ENCODE measurements at regions not wholly inside any gene's neighbourhood (a gene's known extent, or its start where the extent isn't known, plus 50 kb on each side); places are given as distances from the start of the nearest gene placed in this dataset.
"Not testable (repeated sequence)": the region's sequence is repeated elsewhere in the genome, so short reads cannot be mapped to it uniquely, and the experiment has no call there.

GRCh38 chr22:22968366-22968765 lies 80.8 kb downstream of the IGLL5 start:
- H3K36me3 ChIP-seq (ENCODE audit: insufficient read depth, low read length), result no peaks in the 10 kb centered on the region
- Mint-ChIP-seq H3K4me3 (no peak overlapping the region), H3K27ac (no peak overlapping the region), H3K36me3 (ENCODE audit: low read depth) (no peaks in the 10 kb centered on the region), H3K4me1 (ENCODE audit: low read depth) (no peaks in the 10 kb centered on the region), H3K9me3 (no peaks in the 10 kb centered on the region), H3K27me3 (peaks cover 79% of the 10 kb centered on the region)
- H3K27me3 ChIP-seq (ENCODE audit: control insufficient read depth in 1 of 2, insufficient read depth in 2 of 2, low read length in 2 of 2), result peaks cover 6 to 10% of the 10 kb centered on the region in 2 experiments
- no peak overlapping the region for H3K4me3 ChIP-seq (ENCODE audit: low read length)
- no peak for ATAC-seq (ENCODE audit: poor library complexity)
- ChIA-PET CTCF (no interaction called here), POLR2A (no interaction called here)
- H3K27ac ChIP-seq (ENCODE audit: low read depth in 1 of 2, low read length in 2 of 2), result no peak overlapping the region
- intact Hi-C loops (cut with DNase I, micrococcal nuclease), result no loop called here
- H3K4me1 ChIP-seq (ENCODE audit: insufficient read depth, low read length), result no peaks in the 10 kb centered on the region
- no peak for TF ChIP-seq CTCF (IDR thresholded peaks at IDR 0.05)
- DNase-seq, result no peak
- no peaks in the 10 kb centered on the region for H3K9me3 ChIP-seq (ENCODE audit: control insufficient read depth in 1 of 2, insufficient read depth in 1 of 2, low read length in 2 of 2)

- H3K27me3 ChIP-seq (ENCODE audit: control insufficient read depth in 1 of 2, insufficient read depth in 2 of 2, low read length in 2 of 2); DNase-seq; H3K27ac Mint-ChIP-seq; H3K36me3 Mint-ChIP-seq (ENCODE audit: low read depth); H3K4me3 Mint-ChIP-seq; H3K9me3 ChIP-seq (ENCODE audit: control insufficient read depth in 1 of 2, insufficient read depth in 1 of 2, low read length in 2 of 2); H3K4me3 ChIP-seq (ENCODE audit: low read length); H3K36me3 ChIP-seq (ENCODE audit: insufficient read depth, low read length); H3K27ac ChIP-seq (ENCODE audit: low read depth in 1 of 2, low read length in 2 of 2); POLR2A ChIA-PET; ATAC-seq (ENCODE audit: poor library complexity); H3K4me1 ChIP-seq (ENCODE audit: insufficient read depth, low read length); H3K9me3 Mint-ChIP-seq; H3K4me1 Mint-ChIP-seq (ENCODE audit: low read depth); intact Hi-C loops (cut with DNase I, micrococcal nuclease): not testable (repeated sequence)
- peaks cover 74% of the 10 kb centered on the region for H3K27me3 Mint-ChIP-seq
- CTCF ChIA-PET, result interaction anchor here (0.6 kb wide), 1 partner anchor 73 kb away, joined by 3 read pairs; no protein-coding TSS in a partner anchor
Measured at GRCh38 chr22:22972605-22973004, 85.0 kb downstream of the IGLL5 start.

GRCh38 chr22:22973336-22973735 lies 85.7 kb downstream of the IGLL5 start:
- no peak for DNase-seq
- CTCF ChIA-PET, result no interaction called here
- Mint-ChIP-seq H3K36me3 (ENCODE audit: low read depth) (no peaks in the 10 kb centered on the region), H3K27me3 (peaks cover 68% of the 10 kb centered on the region), H3K4me1 (ENCODE audit: low read depth) (no peaks in the 10 kb centered on the region), H3K9me3 (no peaks in the 10 kb centered on the region), H3K4me3 (no peak overlapping the region), H3K27ac (no peak overlapping the region)
- no peak for TF ChIP-seq CTCF (IDR thresholded peaks at IDR 0.05)
- POLR2A ChIA-PET, result no interaction called here
- intact Hi-C loops (cut with DNase I, micrococcal nuclease), result no loop called here
- no peak overlapping the region for H3K4me3 ChIP-seq (ENCODE audit: low read length)
- H3K36me3 ChIP-seq (ENCODE audit: insufficient read depth, low read length), result no peaks in the 10 kb centered on the region
- no peak overlapping the region for H3K27ac ChIP-seq (ENCODE audit: low read depth in 1 of 2, low read length in 2 of 2)
- ATAC-seq (ENCODE audit: poor library complexity), result no peak
- H3K27me3 ChIP-seq (ENCODE audit: control insufficient read depth in 1 of 2, insufficient read depth in 2 of 2, low read length in 2 of 2), result peaks cover 4 to 9% of the 10 kb centered on the region in 2 experiments
- no peaks in the 10 kb centered on the region for H3K9me3 ChIP-seq (ENCODE audit: control insufficient read depth in 1 of 2, insufficient read depth in 1 of 2, low read length in 2 of 2)
- no peaks in the 10 kb centered on the region for H3K4me1 ChIP-seq (ENCODE audit: insufficient read depth, low read length)

GRCh38 chr22:22974156-22974555 lies 86.5 kb downstream of the IGLL5 start:
- Histone ChIP-seq H3K9me3 (ENCODE audit: control insufficient read depth in 1 of 2, insufficient read depth in 1 of 2, low read length in 2 of 2) (no peaks in the 10 kb centered on the region), H3K4me1 (ENCODE audit: insufficient read depth, low read length) (no peaks in the 10 kb centered on the region), H3K27ac (ENCODE audit: low read depth in 1 of 2, low read length in 2 of 2) (no peak overlapping the region), H3K36me3 (ENCODE audit: insufficient read depth, low read length) (no peaks in the 10 kb centered on the region), H3K27me3 (ENCODE audit: control insufficient read depth in 1 of 2, insufficient read depth in 2 of 2, low read length in 2 of 2) (peaks cover 0 to 9% of the 10 kb centered on the region in 2 experiments), H3K4me3 (ENCODE audit: low read length) (no peak overlapping the region)
- ATAC-seq (ENCODE audit: poor library complexity) (no peak), DNase-seq (no peak)
- intact Hi-C loops (cut with DNase I, micrococcal nuclease), result no loop called here
- H3K4me3 Mint-ChIP-seq, result no peak overlapping the region
- H3K36me3 Mint-ChIP-seq (ENCODE audit: low read depth), result no peaks in the 10 kb centered on the region
- H3K4me1 Mint-ChIP-seq (ENCODE audit: low read depth), result no peaks in the 10 kb centered on the region
- TF ChIP-seq CTCF (IDR thresholded peaks at IDR 0.05), result no peak
- POLR2A ChIA-PET, result no interaction called here
- CTCF ChIA-PET, result interaction anchor here (1.0 kb wide), 1 partner anchor 15 kb away, joined by 3 read pairs; no protein-coding TSS in a partner anchor
- H3K9me3 Mint-ChIP-seq, result no peaks in the 10 kb centered on the region
- peaks cover 59% of the 10 kb centered on the region for H3K27me3 Mint-ChIP-seq
- H3K27ac Mint-ChIP-seq, result no peak overlapping the region
